ENCODE measurements at regions not wholly inside any gene's neighbourhood (a gene's known extent, or its start where the extent isn't known, plus 50 kb on each side); places are given as distances from the start of the nearest gene placed in this dataset.

DNA sequence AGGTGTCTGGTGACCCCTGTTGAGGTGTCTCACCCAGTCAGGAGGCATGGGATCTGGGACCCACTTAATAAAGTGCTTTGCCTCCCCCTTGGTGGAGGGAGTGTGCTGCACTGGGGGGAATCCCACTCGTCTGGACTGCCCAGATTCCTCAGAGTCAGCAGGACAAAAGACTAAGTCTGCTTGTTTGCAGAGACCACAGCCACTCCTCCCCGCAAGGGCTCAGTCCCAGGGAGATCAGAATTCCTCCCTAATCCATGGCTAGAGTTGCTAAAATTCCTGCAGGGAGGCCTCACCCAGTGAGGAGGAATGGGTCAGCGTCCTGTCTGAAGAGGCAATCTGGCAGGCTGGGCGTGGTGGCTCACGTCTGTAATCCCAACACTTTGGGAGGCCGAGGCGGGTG, 442.2 kb downstream of the PABPC4L start:
- H3K27ac Mint-ChIP-seq = no peak overlapping the region
- Histone ChIP-seq H3K23me2 (ENCODE audit: insufficient read length, low read depth, low read length, poor library complexity, severe bottlenecking) (no peaks in the 10 kb centered on the region), H2BK5ac (ENCODE audit: insufficient read length, low read length) (no peak overlapping the region), H3K56ac (ENCODE audit: insufficient read length, low read depth, low read length) (no peak overlapping the region), H2AFZ (ENCODE audit: low read length) (no peak overlapping the region), H3K9me3 (ENCODE audit: control insufficient read depth, low read depth, low read length) (no peaks in the 10 kb centered on the region), H3K4me2 (ENCODE audit: insufficient read depth, insufficient read length, low read length) (no peak overlapping the region), H4K20me1 (ENCODE audit: control insufficient read depth, insufficient read depth, insufficient read length) (no peaks in the 10 kb centered on the region), H3K4ac (ENCODE audit: low read depth, low read length) (no peak overlapping the region), H3K27me3 (ENCODE audit: insufficient read depth, low read length) (no peaks in the 10 kb centered on the region), H3K18ac (ENCODE audit: insufficient read length, low read depth, low read length) (peak overlapping the region; percentile 34), H3K23ac (ENCODE audit: insufficient read length, low read depth, low read length) (no peak overlapping the region), H2AK5ac (ENCODE audit: insufficient read length, low read length) (no peak overlapping the region), H2BK20ac (ENCODE audit: low read depth, low read length, poor library complexity, severe bottlenecking) (no peak overlapping the region), H3K14ac (ENCODE audit: insufficient read depth, low read length) (no peak overlapping the region), H4K91ac (ENCODE audit: insufficient read length, low read depth, low read length) (no peak overlapping the region), H2BK120ac (ENCODE audit: low read depth, low read length, poor library complexity, severe bottlenecking) (no peak overlapping the region), H2BK15ac (ENCODE audit: low read depth, low read length) (no peak overlapping the region), H2BK12ac (ENCODE audit: insufficient read length, low read depth, low read length) (no peak overlapping the region), H3K9ac (ENCODE audit: extremely low read depth, insufficient read length, low read length) (no peak overlapping the region), H3K4me1 (ENCODE audit: insufficient read depth, low read length) (no peaks in the 10 kb centered on the region), H4K5ac (ENCODE audit: insufficient read length, low read depth, low read length) (no peak overlapping the region), H3K79me2 (ENCODE audit: insufficient read depth, low read length) (no peaks in the 10 kb centered on the region), H3K27ac (ENCODE audit: insufficient read length, low read depth, low read length) (no peak overlapping the region), H4K8ac (replicated peaks; ENCODE audit: insufficient read length, low read depth, low read length) (no peak overlapping the region), H3K79me1 (ENCODE audit: insufficient read depth, low read depth, low read length, poor library complexity, severe bottlenecking) (no peaks in the 10 kb centered on the region), H3T11ph (ENCODE audit: low read length) (no peak overlapping the region)
- H3K27me3 Mint-ChIP-seq (ENCODE audit: low read depth) = no peaks in the 10 kb centered on the region
- TF ChIP-seq, protein P1, sequence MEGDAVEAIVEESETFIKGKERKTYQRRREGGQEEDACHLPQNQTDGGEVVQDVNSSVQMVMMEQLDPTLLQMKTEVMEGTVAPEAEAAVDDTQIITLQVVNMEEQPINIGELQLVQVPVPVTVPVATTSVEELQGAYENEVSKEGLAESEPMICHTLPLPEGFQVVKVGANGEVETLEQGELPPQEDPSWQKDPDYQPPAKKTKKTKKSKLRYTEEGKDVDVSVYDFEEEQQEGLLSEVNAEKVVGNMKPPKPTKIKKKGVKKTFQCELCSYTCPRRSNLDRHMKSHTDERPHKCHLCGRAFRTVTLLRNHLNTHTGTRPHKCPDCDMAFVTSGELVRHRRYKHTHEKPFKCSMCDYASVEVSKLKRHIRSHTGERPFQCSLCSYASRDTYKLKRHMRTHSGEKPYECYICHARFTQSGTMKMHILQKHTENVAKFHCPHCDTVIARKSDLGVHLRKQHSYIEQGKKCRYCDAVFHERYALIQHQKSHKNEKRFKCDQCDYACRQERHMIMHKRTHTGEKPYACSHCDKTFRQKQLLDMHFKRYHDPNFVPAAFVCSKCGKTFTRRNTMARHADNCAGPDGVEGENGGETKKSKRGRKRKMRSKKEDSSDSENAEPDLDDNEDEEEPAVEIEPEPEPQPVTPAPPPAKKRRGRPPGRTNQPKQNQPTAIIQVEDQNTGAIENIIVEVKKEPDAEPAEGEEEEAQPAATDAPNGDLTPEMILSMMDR (conservative IDR thresholded peaks at IDR 0.05) = no peak
- no peaks in the 10 kb centered on the region for H3K4me1 Mint-ChIP-seq
- H3K4me3 Mint-ChIP-seq = no peak overlapping the region
- no CpG with 5 or more reads among the region's 7 CpGs for WGBS (ENCODE audit: extremely low coverage, insufficient read length, low lambda C conversion rate)
- peak; percentile 26 for DNase-seq
- H3K36me3 Mint-ChIP-seq (ENCODE audit: insufficient read depth in 1 of 3, low read depth in 3 of 3) = peaks cover 0 to 5% (median 3%) of the 10 kb centered on the region in 3 experiments; a peak in 4 of 7 replicates
- H3K9me3 Mint-ChIP-seq = peaks cover 0 to 7% of the 10 kb centered on the region in 2 experiments; a peak in 1 of 5 replicates

All from H9 (cell line).